Right lung (tissue), 2 donors: ENCODE measurements at regions not wholly inside any gene's neighbourhood (a gene's known extent, or its start where the extent isn't known, plus 50 kb on each side); places are given as distances from the start of the nearest gene placed in this dataset.

Experiments used
- DNase-seq, 2 donors: peaks; one replicate each; pipeline ENCODE4 v3.0.0-alpha.2; 2013

- DNase-seq: no peak
Observed at GRCh38 chr12:13383379-13383778, 186.9 kb downstream of the EMP1 start.

DNA sequence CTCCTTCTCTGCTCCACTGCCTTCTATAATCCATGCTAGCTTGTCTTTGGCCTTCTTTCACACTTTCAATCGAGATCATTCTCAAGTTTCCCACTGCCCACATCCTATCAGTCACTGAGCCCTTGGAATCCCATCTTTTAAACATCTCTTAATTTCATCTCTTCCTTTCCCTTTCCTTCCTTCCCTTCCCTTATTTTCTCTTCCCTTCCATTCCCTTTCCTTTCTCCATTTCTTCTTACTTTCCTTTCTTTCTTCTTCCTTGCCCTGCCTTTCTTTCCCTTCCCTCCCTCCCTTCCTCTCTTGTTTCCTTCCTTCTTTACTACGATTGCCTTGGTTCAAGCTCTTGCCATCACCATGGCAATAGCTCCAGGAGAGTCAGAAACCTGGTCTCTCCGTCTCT, 183.8 kb downstream of the EMP1 start:
- no peak for DNase-seq

GRCh38 chr12:13379531-13380188, 183.1 kb downstream of the EMP1 start:
- DNase-seq: no peak

- no peak for DNase-seq
Observed at GRCh38 chr12:13377698-13378097, 181.2 kb downstream of the EMP1 start.

DNA sequence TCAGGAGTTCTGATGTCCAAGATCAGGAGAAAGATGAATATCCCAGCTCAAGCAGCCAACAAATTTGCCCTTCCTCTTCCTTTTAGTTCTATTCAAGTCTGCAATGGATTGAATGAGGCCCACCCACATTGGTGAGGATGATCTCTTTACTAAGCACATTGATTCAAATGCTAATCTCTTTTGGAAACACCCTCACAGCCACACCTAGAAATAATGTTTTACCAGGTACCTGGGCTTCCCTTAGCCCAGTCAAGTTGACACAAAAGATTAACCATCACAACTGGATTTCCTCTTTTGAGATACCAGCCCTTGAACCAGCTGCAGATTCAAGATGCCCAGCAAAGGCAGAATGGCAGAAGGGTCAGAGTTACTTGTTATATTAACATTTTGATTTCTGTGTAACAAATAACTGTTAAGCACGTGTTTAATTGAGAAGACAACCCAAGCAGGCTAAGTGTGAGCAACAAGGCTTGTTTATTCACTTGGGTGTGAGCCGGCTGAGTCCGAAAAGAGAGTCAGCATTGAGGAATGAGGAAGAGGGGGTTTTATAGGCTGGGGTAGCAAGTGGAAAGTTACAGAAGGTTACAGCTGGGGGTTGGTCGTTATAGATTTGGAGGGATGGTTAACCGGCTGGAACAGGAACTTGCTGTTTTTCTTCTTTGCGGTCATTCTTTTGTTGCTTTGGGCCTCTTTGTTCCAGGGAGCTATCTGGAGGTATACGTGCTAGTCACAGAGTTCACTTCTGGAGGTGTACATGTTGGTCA, 180.3 kb downstream of the EMP1 start:
- DNase-seq: no peak

DNA sequence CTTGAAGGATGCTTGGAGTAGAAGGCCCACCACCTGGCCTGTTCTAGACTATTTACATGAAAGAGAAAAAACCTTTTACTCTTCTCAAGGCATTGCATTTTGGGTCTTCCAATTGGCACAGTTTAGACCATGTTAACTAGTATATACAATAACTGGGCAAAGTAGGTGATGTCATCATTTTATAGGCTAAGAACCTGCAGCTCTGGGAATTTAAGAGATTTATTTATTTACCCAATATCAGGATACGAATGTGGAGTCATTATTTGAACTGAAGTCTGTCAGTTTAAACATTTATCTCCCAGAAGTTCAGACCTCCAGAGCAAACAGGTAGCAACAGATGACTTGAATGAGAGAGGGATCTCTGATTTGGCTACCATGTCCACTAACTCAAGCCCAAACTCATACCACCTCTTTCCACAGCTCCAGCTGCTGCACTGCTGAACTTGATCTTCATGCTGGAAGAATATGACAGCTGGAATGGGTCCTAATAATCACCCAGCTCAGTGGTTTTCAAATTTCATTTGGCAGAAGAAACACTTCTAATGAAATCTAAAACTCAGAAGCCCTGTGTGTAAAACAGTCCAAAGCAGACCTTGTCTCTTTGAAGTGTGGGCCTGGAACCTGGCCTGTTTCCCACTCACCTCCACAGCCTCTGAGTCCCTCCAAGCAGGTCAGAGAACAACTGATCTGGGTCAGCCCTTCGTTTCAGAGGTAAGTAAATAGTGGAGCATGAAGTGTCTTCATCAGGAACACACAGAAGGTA, 179.2 kb downstream of the EMP1 start:
- DNase-seq: no peak

GRCh38 chr12:13374793-13375192, 178.3 kb downstream of the EMP1 start:
- DNase-seq: no peak

DNA sequence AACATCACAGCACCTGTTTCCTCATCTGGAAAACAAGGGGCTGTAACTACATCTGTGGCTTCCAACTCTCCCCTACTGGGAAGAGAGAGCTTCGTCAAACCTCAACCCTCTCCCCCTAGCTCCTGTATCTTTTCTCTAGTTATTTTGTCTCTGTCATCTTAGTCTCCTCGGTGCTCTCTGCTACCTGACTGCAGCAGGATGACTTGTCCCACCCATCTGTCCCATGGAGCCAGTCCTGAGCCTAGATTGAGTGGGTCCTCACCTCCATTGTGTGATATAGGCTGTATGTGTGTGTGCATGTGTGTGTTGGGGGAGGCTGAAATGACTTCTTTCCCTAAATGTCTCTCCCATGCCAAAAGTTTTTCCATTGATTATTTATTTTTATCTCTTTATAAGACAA, 177.3 kb downstream of the EMP1 start:
- DNase-seq: no peak

- DNase-seq: no peak
Observed at GRCh38 chr12:13373131-13373530, 176.6 kb downstream of the EMP1 start.

- peak; percentile 61 to 64 for DNase-seq
Observed at GRCh38 chr12:13372386-13372785, 175.9 kb downstream of the EMP1 start.

DNA sequence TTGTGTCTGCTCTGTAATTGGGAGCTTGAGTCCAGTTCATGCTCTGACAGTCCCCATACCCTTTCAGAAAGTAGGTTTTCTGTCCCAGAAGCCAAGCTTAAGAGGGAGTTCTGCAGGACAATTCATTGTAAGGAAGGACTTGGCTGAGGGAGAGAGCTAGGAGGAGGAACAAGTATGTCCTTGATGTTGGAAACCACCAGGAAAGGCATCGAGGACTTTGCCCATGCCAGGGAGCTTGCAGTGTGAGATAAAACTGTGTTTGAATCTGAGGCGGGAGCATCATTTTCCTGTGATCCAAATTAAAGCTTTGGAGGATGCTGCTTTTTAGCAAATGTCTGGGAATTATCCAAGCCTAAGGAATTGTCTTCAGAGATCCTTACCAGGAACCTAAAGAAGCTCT, 175.3 kb downstream of the EMP1 start:
- DNase-seq: no peak

GRCh38 chr12:13371367-13371766, 174.8 kb downstream of the EMP1 start:
- no peak for DNase-seq

GRCh38 chr12:13369474-13370056, 173.0 kb downstream of the EMP1 start:
- DNase-seq: no peak

- DNase-seq: no peak
Observed at GRCh38 chr12:13368971-13369370, 172.4 kb downstream of the EMP1 start.

DNA sequence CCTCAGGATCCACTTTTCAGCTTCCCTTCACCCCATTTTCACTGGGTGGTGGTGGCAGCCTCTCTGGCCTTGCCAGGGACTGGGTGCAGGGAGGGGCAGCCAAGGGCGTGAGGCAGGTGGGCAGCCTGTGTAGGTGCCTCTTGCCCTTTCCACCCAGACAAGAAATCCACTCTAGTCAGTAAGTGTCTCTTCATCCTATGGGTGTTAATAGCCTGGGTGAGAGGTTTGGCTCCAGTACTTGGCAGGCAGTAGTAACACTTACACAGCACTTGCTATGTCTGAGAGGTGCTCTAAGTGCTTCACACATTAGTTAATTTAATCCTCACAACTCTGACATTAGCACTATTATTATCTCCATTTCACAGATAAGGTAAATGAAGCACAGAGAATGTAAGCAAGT, 171.9 kb downstream of the EMP1 start:
- no peak for DNase-seq

DNA sequence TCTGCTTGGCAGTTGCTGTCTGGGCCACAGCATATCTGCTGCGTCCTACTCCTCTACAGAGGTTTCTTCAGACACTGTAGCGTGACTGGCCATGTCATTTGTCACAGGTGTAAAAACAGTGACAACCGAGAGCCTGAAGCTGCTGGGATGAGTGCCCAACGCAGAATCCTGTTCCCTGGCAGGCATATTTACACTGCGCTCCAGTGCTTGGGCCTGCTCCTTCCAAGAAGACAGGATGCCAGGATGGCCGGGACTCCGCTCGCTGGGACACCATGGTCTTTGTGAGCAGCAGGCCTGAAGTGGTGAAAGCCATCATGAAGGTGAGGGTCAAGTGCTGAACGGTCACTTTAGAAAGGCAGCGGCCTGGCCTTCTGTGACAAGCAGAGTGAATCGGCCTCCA, 171.4 kb downstream of the EMP1 start:
- DNase-seq: no peak

- DNase-seq: no peak
Observed at GRCh38 chr12:13365748-13366366, 169.3 kb downstream of the EMP1 start.

GRCh38 chr12:13362260-13362841, 165.8 kb downstream of the EMP1 start:
- DNase-seq: no peak

- no peak for DNase-seq
Observed at GRCh38 chr12:13359636-13360035, 163.1 kb downstream of the EMP1 start.

GRCh38 chr12:13358391-13358905, 161.9 kb downstream of the EMP1 start:
- DNase-seq: no peak

DNA sequence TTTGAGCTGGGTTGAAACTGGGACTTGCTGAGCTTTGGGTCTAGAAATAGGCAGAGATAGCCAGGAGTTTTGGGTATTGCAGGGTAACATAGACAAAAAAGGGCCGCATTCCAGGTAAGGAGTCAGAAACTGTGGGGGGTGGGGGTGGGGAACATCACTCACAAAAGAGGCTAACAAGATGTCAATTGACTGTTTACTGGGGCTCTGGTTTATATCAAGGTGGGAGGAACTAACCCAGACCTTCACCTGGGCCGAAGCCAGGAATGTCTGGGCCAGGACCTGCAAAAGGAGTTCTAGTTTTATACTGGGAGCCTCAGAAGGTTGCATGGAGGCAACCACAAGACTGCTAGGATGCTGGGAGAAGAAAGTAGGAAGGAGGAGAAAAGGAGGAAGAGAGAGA, 154.4 kb downstream of the EMP1 start:
- no peak for DNase-seq
